NCI-H2029 treated with DMSO at 0.1 percent for 48 hours (cell line): ENCODE measurements at regions not wholly inside any gene's neighbourhood (a gene's known extent, or its start where the extent isn't known, plus 50 kb on each side); places are given as distances from the start of the nearest gene placed in this dataset.
"Not testable (repeated sequence)": the region's sequence is repeated elsewhere in the genome, so short reads cannot be mapped to it uniquely, and the experiment has no call there.

ENCODE experiments used
- DNase-seq: peaks from one replicate; lab custom pipeline; 2025; lab: John Stamatoyannopoulos, UW

DNA sequence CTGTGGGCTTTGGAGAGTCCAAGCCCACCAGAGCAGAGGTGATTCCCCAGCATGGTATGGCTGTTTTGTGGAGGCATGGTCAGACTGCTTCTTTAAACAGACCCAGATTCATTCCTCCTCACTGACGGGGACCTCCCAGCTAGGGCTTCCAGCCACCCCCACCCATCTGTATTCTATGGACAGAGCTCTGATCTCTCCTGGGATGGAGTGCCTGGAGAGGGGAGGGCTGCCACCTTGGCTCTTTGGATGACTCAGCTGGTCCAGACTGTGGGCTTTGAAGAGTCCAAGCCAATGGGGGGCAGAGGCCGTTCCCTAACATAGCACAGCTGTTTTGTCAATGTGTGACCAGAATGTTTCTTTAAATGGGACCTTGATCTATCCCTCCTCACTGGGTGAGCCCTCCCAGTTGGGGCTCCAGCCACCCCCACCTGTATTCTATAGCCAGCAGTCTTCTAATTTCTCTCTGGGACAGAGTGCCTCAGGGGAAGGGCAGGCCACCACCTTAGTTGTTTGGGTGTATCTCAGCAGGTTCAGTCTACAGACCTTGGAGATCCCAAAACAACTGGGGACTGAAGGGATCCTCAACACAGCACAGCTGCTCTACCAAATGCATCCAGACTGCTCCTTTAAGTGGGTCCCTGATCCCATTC, 122.0 kb upstream of the OSTN start:
- no peak for DNase-seq

GRCh38 chr3:191074511-191074910, 124.5 kb upstream of the OSTN start:
- DNase-seq: no peak

DNA sequence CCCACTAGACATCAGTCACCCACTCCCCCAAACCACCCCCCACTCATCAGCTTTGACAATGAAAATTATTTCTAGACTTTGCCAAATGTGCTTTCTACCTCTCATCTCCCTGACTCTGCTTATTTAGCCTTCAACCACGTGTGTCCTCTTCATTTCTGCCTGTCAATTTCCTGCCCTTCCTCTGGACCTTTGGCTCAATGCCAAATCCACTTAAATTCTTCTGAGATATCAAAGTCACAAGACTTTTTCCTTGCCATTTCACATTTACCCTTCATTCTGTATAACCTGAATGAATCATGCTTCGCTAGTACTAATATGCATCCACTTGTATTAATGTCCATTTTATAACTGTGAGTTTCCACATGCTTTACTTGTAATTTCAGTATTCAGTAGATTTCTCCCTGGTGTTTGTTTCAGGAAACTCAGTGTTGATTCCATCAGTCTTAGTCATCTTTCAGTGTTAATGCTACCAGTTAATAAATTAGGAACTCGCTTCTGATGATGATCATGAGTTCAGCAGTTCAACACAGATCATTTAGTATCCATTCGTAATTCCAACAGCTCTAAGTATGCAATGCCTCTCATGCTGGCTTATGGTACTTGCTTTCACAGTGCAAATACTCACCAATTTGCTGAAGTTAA, 128.2 kb upstream of the OSTN start:
- no peak for DNase-seq

DNA sequence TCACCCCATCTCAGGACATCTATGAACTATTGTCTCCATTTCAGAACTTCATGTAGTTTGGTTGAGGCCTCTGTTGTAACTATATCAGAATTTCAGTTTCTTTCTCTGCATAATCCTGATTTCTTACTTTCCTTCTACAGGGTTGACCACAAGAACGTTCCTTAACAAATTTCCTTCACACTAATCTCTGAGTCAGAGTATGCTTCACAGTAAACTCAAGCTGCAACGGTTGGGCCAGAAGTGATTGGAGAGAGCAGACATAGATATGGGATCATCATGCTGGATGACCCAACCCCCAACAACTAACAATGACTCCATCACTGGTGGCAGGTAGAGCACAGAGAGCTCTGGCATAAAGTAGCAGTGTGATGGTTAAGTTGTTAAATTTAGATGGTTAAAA, 128.8 kb upstream of the OSTN start:
- no peak for DNase-seq

DNA sequence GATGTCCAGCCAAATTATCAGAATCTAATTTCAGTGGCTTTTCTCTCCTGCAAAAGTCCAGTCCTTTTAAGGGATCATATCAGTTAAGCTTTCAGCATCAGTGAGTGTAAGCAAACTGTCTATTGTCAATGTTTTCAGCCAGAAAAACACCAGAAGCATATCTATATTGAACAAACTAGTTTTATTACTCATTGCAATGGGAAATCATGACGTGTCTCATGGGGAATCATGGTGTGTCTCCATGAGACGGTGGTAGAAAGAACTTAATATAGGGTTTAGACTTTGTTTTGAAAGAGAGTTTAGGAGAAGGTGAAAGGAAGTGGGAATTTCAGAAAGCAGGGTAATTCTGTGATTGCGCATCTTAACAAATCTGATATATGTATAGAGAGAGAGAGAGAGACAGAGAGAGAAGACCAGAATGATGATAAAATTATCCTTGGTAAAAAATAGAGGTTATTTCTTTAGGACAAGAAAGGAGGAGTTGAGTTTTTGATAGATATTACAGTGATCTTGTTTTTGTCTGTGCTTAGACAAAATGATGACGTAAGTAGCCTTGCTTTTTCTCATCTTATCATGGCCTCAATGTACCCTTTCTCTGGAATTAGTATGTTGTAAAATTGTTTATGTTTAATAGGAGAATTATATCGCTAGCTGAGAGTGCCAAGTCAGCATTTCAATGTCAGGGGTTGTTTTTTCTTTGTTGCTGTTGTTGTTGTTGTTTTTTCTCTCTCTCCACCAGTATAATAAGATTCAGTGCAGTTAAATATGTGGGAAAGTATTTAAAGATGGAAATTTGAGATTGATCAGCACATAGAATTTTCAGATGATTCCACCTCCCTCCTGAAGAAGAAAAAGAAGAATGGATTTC, 129.9 kb upstream of the OSTN start:
- DNase-seq: no peak

DNA sequence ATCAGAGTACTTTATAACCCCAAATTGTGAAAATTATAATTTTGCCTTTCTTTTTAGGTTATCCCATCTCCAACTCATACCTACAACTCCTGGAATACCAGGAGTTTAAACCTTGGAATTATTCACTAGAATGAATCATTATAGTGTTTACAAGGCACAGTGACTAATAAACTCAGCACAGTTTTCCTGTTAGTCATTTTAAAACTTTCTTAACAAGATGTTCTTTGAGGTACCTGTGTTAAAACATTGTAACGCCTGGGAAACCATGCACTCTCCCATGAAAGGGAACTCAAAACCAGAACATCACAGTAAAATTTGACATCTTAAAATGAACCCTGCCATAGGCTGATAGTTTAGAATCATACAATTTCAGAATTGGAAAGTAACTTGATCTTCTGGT, 132.4 kb upstream of the OSTN start:
- DNase-seq: no peak

DNA sequence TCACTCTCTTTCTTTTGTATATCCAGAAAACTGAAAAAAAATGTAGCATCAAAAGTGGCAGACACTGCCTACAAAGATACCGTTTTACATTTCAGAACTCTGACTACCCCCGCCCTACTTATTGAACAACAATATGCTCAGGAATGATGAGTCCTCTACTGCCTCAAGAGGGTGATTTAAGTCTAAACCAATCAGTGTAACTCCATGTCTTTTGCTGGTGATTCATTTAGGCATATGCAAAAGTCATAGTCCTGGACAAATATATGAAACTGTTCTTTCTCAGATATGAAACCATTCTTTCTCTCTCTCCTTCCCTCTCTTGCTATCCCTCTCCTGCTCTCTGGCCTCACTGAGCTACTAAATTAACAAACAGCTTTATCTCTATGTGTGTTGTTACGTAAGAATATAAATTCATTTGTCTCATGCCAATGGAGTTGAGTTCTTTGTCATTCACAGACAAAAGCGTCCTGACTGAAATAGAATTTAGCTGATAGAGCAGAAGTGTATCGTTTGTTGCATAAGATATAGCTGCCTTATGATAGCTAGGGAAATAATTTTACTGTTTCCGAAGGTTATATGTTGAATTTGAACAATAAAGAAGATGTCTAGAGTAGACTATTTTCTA, 133.7 kb upstream of the OSTN start:
- no peak for DNase-seq

DNA sequence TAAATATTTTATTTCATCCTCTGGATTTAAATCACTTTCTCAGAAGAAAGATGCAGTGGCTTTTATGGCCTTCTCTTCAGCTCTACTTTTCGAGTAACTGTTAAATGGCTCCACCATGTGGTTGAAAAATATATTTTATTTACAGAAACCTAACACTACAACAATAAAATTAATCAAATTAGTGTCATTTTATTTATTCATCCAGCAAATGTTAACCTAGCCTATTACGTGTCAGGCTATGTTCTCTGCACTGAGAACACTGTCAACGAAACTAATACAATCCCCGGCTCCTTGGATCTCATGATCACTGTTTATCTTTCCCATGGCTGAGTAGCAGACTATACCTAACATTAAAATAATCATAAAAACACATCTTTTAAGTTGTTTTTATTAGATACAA, 148.0 kb upstream of the OSTN start:
- peak; percentile 5 for DNase-seq

DNA sequence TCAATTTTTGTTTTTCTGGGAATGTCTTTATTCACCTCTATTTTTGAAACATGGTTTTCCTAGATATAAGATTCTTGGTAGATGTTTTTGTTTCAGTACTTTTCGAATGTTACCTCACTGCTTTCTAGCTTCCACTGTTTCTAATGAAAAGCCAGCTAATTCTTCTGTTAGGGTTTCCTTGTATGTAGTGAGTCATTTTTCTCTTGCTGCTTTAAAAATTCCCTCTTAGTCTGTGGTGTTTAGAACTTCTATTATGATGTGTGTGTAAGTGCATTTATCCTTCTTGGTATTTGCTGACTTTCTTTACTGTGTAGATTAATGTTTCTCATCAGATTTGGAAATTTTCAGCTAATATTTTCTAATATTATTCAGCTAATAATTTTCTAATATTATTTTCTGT, 151.1 kb upstream of the OSTN start:
- DNase-seq: no peak

DNA sequence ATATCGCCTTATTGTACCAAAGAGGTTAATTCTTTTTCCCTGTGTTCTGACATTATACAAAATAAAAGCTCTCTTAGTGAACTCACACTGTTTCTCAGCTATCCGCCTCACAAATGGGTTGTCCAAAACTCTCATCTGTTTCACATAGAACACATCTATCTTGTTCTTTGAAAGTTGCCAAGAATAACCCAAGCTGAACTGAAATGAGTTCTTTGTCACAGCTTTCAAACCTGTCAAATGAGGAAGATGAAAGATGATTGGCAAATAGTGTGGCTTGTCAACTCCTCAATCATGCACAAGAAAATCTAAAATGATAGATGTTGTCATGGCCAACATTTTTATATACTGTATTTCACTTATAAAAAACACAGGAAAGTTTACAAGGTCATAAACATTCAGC, 168.1 kb upstream of the OSTN start:
- no peak for DNase-seq

GRCh38 chr3:191030491-191030890, 168.0 kb upstream of the GMNC start:
- DNase-seq: no peak

- no peak for DNase-seq
Measured at GRCh38 chr3:191026746-191027145, 164.3 kb upstream of the GMNC start.

DNA sequence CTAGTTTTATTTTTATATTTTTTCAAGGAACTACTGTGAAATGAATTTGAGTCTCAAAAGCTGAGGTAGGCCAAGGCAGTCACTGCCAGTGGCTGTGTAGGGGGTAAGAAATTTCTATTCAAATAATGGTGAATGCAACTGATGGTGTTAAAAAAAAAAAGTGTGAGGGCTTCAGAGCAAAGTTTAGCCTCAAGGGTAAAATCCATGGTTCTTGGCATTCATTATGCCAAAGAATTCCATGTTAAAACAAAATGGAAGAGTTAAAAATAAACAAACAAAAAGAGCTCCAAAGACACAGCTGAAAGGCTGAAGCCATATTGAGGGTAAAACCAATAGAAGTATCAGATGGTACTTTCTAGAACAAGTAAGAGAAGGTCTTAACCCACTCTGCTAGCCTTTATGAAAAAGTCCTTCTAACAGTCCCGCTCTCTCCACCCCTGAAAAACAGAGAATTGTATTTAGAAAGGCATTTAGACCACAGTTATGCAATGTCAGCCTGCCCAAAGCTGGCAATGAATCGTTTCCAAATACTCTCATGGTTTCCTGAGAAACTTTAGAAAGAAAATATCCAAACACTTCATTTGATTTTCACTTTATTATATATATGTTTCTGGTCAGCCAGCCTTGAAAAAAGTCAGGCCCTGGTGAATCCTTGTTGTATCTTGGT, 158.4 kb upstream of the GMNC start:
- no peak for DNase-seq

GRCh38 chr3:191019855-191020254, 157.4 kb upstream of the GMNC start:
- DNase-seq: no peak

DNA sequence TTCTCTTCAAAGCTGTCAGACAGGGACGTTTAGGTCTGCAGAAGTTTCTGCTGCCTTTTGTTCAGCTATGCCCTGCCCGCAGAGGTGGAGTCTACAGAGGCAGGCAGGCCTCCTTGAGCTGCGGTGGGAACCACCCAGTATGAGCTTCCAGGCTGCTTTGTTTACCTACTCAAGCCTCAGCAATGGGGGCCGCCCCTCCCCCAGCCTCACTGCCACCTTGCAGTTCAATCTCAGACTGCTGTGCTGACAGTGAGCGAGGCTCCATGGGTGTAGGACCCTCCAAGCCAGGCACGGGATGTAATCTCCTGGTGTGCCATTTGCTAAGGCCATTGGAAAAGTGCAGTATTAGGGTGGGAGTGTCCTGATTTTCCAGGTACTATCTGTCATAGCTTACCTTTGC, 153.5 kb upstream of the GMNC start:
- DNase-seq: not testable (repeated sequence)

DNA sequence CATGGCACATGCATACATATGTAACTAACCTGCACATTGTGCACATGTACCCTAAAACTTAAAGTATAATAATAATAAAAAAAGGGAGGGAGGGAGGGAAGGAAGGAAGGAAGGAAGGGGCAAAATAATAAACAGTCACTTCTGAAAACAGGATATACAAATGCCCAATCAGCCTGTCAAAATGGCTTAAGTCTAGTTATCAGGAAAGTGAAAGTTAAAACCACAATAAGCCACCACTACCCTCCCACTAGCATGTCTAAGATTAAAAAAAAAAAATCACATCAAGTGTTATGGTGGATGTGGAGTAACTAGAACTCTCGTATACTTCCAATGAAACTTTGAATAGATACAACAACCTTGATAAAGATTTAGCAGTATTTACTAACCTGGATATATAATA, 145.6 kb upstream of the GMNC start:
- no peak for DNase-seq

- no peak for DNase-seq
Measured at GRCh38 chr3:191005790-191006189, 143.3 kb upstream of the GMNC start.

GRCh38 chr3:191003742-191004141, 141.2 kb upstream of the GMNC start:
- DNase-seq: no peak

DNA sequence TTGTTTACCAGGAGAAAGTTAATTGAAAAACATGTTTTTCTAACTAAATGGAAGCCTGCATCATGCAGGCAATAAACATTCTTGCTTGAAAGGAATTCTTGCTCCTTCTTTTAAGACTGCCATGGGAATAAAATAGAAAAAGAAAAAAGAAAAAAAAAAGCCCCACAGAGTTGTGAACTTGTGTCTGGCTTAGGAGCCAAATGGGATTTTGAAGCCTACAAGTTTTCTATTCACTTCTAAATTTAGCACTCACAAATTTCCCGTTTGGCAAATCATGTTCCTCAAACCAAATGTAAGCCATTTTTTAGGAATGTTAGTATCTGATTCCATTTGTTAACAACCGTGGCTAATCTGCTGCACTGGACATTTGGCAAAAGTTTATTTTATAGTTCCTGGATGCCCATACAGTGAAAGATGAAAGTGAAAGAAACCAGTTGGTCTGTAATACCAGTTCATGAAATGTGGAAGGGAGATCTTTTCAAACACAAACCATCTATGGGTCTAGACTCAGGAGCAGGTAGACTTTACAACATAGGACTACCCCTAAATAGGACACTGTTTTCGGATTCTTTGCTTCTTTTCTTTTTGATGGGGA, 133.8 kb upstream of the GMNC start:
- no peak for DNase-seq

DNA sequence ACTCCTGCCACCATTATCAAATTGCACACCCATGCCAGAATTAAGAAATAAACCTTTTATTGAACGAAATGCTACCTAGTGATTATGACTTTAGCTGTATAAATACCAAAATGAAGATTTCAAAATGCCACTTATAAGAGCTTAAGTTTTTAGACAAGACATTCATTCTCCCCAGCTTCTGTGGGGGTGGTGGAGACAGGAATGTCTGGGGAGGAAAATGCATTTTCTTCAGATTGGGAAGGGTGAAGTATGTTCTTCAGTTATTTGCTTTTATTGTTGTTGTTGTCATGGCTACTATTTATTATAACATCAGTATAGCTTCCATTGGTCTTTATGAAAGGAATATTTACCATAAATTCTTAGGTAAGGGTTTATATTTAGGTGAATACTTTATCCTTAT, 132.7 kb upstream of the GMNC start:
- no peak for DNase-seq

DNA sequence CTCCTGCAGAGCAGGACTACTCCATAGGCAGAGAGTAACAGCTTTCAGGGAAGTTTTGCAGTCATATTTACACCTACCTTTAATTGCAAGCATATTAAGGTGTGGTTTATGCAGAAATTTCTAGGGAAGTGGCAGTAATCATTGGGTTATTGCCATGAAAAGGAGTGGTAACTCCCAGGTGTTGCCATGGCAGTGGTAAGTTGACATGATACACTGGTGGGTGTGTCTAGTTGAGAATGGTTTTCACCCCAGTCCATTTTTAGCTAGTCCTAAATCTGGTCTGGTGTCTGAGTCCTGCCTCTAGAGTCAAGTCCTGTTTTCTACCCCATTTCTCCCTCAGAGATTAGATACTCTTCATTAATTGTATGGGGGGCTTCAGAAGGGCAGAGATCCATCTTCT, 128.4 kb upstream of the GMNC start:
- no peak for DNase-seq

DNA sequence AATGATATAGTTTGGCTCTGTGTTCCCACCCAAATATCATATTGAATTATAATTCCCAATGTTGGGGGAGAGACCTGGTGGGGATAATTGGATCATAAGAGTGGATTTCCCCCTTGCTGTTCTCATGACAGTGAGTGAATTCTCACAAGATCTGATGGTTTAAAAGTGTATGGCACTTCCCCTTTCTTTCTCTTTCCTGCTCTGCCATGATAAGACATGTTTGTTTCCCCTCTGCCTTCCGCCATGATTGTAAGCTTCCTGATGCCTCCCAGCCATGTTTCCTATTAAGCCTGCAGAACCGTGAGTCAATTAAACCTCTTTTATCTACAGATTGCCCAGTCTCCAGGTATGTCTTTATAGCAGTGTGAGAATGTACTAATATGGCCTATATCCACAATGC, 126.7 kb upstream of the GMNC start:
- no peak for DNase-seq
